HCT116 (cell line): ENCODE measurements at regions not wholly inside any gene's neighbourhood (a gene's known extent, or its start where the extent isn't known, plus 50 kb on each side); places are given as distances from the start of the nearest gene placed in this dataset.

Source experiments
- ATAC-seq: fragments of 200-7000 bp; cut with Tn5 transposase; 2 replicates; pipeline ENCODE4 v1.9.1; 2020; ENCODE audit warnings: mild to moderate bottlenecking, moderate library complexity
- BruUV-seq: library from RNA; stranded (reverse); fragments of 400-500 nt; replicated peaks from 2 replicates; lab custom pipeline; 2021; lab: Mats Ljungman, UMichigan
- CTCF ChIA-PET: fragments of 300-600 bp; sonication (Branson Sonifier 250); formaldehyde crosslinking; loops from one replicate; lab custom pipeline; 2021; ENCODE audit warnings: antibody characterized with exemption; lab: Charles Lee
- POLR2A ChIA-PET: fragments of 300-600, 350-600 bp; sonication (Branson Sonifier 250); formaldehyde crosslinking; loops from one replicate; lab custom pipeline; 2021; ENCODE audit warnings: antibody characterized with exemption; lab: Charles Lee
- RAD21 ChIA-PET, 2 experiments: fragments of 300-600 bp; sonication (Branson Sonifier 250); formaldehyde crosslinking; loops; one replicate each; lab custom pipeline; 2023; ENCODE audit warnings: low total read pairs in 2 of 2; ENCODE audit not compliant: uncharacterized antibody in 2 of 2, unreplicated experiment in 2 of 2, low non-redundant PET in 1 of 2; lab: Charles Lee
- DNase-seq: peaks from one replicate; pipeline ENCODE4 v3.0.0-alpha.2; 2010; ENCODE audit warnings: low read depth, low spot score
- H2AFZ ChIP-seq: fragments of 200-600 bp; shearing (Covaris generic), sonication (generic); 2 replicates; pipeline ENCODE4 v1.6.1; 2017; ENCODE audit warnings: low read depth, mixed run types, mixed read lengths, antibody characterized with exemption, low read length; ENCODE audit not compliant: poor library complexity, severe bottlenecking
- H3K27ac ChIP-seq: 2 replicates; pipeline ENCODE4 v1.5.1; 2012; ENCODE audit warnings: low read depth, low read length
- H3K27me3 ChIP-seq: fragments of 200-600 bp; sonication (generic); 2 replicates; pipeline ENCODE4 v1.6.1; 2016; ENCODE audit warnings: mixed run types, low read length, mixed read lengths; ENCODE audit not compliant: insufficient read depth
- H3K36me3 ChIP-seq, 2 experiments: fragments of 200-500 bp in 1 of 2; fragments of 200-600 bp in 1 of 2; sonication (Bioruptor generic) in 1 of 2; sonication (generic) in 1 of 2; 2 replicates each; pipeline versions ENCODE4 v1.5.1 to v1.6.1; 2014 to 2016; ENCODE audit warnings: low read length in 2 of 2, inconsistent platforms in 1 of 2, mixed read lengths in 1 of 2, mixed run types in 1 of 2; ENCODE audit not compliant: insufficient read depth in 2 of 2, control insufficient read depth in 1 of 2
- H3K4me1 ChIP-seq, 2 experiments: fragments of 200-600 bp in 1 of 2; sonication (generic) in 1 of 2; 2 replicates each; pipeline versions ENCODE4 v1.5.1 to v1.6.1; 2012 to 2017; ENCODE audit warnings: low read length in 2 of 2, inconsistent platforms in 1 of 2, mild to moderate bottlenecking in 1 of 2, mixed read lengths in 1 of 2, mixed run types in 1 of 2, moderate library complexity in 1 of 2; ENCODE audit not compliant: insufficient read depth in 2 of 2, control insufficient read depth in 1 of 2
- H3K4me2 ChIP-seq: fragments of 200-600 bp; sonication (generic); 2 replicates; pipeline ENCODE4 v1.6.1; 2017; ENCODE audit warnings: mixed run types, low read length, mixed read lengths
- H3K4me3 ChIP-seq, 2 experiments: fragments of 200-600 bp in 1 of 2; sonication (generic) in 1 of 2; replicated peaks in 1 of 2; 2 replicates each; pipeline ENCODE4 v1.5.1; 2011 to 2016; ENCODE audit warnings: low read length in 2 of 2, control low read depth in 1 of 2, low read depth in 1 of 2, mild to moderate bottlenecking in 1 of 2, mixed read lengths in 1 of 2, mixed run types in 1 of 2
- H3K79me2 ChIP-seq: fragments of 200-600 bp; sonication (generic); 2 replicates; pipeline ENCODE4 v1.6.1; 2017; ENCODE audit warnings: mild to moderate bottlenecking, mixed run types, low read length, moderate library complexity, mixed read lengths; ENCODE audit not compliant: insufficient read depth
- H3K9ac ChIP-seq: fragments of 200-600 bp; sonication (generic); 2 replicates; pipeline ENCODE4 v1.6.1; 2016; ENCODE audit warnings: low read length, mixed read lengths
- H3K9me2 ChIP-seq: fragments of 200-600 bp; sonication (generic), shearing (Covaris generic); 2 replicates; pipeline ENCODE4 v1.6.1; 2017; ENCODE audit warnings: mixed run types, mild to moderate bottlenecking, moderate library complexity; ENCODE audit not compliant: insufficient read depth
- H3K9me3 ChIP-seq, 2 experiments: fragments of 200-500 bp in 1 of 2; fragments of 200-600 bp in 1 of 2; sonication (Bioruptor generic) in 1 of 2; sonication (generic) in 1 of 2; 2 replicates each; pipeline ENCODE4 v1.6.1; 2014 to 2017; ENCODE audit warnings: low read length in 2 of 2, mixed read lengths in 2 of 2, inconsistent platforms in 1 of 2, low read depth in 1 of 2, mild to moderate bottlenecking in 1 of 2, mixed run types in 1 of 2, moderate library complexity in 1 of 2; ENCODE audit not compliant: control insufficient read depth in 1 of 2, insufficient read depth in 1 of 2
- H4K20me1 ChIP-seq: fragments of 200-600 bp; sonication (generic), shearing (Covaris generic); 2 replicates; pipeline ENCODE4 v1.6.1; 2017; ENCODE audit warnings: mixed run types, mild to moderate bottlenecking, moderate library complexity; ENCODE audit not compliant: insufficient read depth
- FOSL1 ChIP-seq: IDR thresholded peaks from 2 replicates; pipeline ENCODE4 v1.6.1; 2012; ENCODE audit warnings: low read depth
- POLR2A ChIP-seq: IDR thresholded peaks from 2 replicates; pipeline ENCODE4 v1.7.0; 2011; ENCODE audit warnings: borderline replicate concordance; ENCODE audit not compliant: insufficient read depth, insufficient read length; ENCODE audit errors: extremely low read depth
- RAD21 ChIP-seq: IDR thresholded peaks from 2 replicates; pipeline ENCODE4 v1.6.1; 2012; ENCODE audit warnings: low read depth, mild to moderate bottlenecking
- SRF ChIP-seq: IDR thresholded peaks from 2 replicates; pipeline ENCODE4 v1.6.1; 2012; ENCODE audit warnings: low read depth
- ZNF274 ChIP-seq: fragments of 200-500 bp; sonication (Bioruptor generic); IDR thresholded peaks from 2 replicates; pipeline ENCODE4 v1.6.1; 2014; ENCODE audit warnings: mild to moderate bottlenecking, low read depth, low read length, inconsistent platforms
- intact Hi-C: fragments of 100-400 bp; cut with micrococcal nuclease; formaldehyde crosslinking; loops from 2 replicates; pipeline ENCODE4 v1.10.0; 2022
- TF ChIP-seq, protein P1 (sequence below), 3 experiments: fragments of 200-600 bp in 1 of 3; sonication (generic) in 1 of 3; IDR thresholded peaks in 2 of 3; conservative IDR thresholded peaks in 1 of 3; 2 replicates each; pipeline ENCODE4 v1.5.1; 2012 to 2017; ENCODE audit warnings: low read depth in 2 of 3, low read length in 2 of 3, antibody characterized with exemption in 1 of 3, borderline replicate concordance in 1 of 3, control low read depth in 1 of 3, mild to moderate bottlenecking in 1 of 3, mixed read lengths in 1 of 3, mixed run types in 1 of 3, moderate library complexity in 1 of 3; ENCODE audit not compliant: insufficient read depth in 1 of 3

DNA sequence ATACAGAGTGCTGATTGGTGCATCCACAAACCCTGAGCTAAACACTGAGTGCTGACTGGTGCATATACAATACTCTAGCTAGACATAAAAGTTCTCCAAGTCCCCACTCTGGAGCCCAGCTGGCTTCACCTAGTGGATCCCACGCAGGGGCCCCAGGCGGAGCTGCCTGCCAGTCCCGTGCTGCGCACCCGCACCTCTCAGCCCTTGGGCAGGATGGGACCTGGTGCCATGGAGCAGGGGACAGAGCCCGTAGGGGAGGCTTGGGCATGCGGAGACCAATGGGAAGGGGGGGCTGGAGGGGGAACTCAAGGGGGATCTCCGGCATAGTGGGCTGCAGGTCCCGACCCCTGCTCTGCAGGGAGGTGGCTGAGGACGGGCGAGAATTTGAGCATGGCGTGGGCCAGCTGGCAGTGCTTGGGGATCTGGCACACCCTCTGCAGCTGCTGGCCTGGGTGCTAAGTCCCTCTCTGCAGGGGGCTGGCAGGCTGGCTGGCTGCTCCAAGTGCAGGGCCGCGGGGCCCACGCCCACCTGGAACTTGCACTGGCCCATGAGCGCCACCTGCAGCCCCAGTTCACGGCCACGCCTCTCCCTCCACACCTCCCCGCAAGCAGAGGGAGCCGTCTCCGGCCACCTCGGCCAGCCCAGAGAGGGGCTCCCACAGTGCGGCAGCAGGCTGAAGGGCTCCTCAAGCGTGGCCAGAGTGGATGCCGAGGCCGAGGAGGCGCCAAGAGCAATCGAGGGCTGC lies 104.9 kb downstream of the NTMT2 start:
- intact Hi-C loops = no loop called here
- ChIA-PET RAD21 (no interaction called here), POLR2A (no interaction called here)

More for the DNA sequence above, 104.9 kb downstream of the NTMT2 start:
- CTCF ChIA-PET = no interaction called here
- no peak overlapping the region for H3K27ac ChIP-seq
- no peak overlapping the region for H3K9ac ChIP-seq
- H3K36me3 ChIP-seq = no peaks in the 10 kb centered on the region
- H2AFZ ChIP-seq = no peak overlapping the region
- no peak for ATAC-seq
- no peak for DNase-seq
- no peak overlapping the region for H3K4me3 ChIP-seq
- TF ChIP-seq FOSL1 (no peak), ZNF274 (no peak), POLR2A (no peak), RAD21 (no peak), SRF (no peak)
- TF ChIP-seq, protein P1, sequence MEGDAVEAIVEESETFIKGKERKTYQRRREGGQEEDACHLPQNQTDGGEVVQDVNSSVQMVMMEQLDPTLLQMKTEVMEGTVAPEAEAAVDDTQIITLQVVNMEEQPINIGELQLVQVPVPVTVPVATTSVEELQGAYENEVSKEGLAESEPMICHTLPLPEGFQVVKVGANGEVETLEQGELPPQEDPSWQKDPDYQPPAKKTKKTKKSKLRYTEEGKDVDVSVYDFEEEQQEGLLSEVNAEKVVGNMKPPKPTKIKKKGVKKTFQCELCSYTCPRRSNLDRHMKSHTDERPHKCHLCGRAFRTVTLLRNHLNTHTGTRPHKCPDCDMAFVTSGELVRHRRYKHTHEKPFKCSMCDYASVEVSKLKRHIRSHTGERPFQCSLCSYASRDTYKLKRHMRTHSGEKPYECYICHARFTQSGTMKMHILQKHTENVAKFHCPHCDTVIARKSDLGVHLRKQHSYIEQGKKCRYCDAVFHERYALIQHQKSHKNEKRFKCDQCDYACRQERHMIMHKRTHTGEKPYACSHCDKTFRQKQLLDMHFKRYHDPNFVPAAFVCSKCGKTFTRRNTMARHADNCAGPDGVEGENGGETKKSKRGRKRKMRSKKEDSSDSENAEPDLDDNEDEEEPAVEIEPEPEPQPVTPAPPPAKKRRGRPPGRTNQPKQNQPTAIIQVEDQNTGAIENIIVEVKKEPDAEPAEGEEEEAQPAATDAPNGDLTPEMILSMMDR (IDR thresholded peaks at IDR 0.05 in 2 of 3, conservative IDR thresholded peaks at IDR 0.05 in 1 of 3; ENCODE audit: borderline replicate concordance in 1 of 3, insufficient read depth in 1 of 3, low read depth in 2 of 3, low read length in 2 of 3) = 0 out of 6 replicates have a peak, but pooled peaks of 2 of the 3 experiments have one; percentile 3 to 8
- TF ChIP-seq, all 23 proteins: peak for 1
- no peaks in the 10 kb centered on the region for H3K79me2 ChIP-seq
- no peaks in the 10 kb centered on the region for H3K9me2 ChIP-seq
- no peak overlapping the region for H3K4me2 ChIP-seq
- H3K4me1 ChIP-seq = no peaks in the 10 kb centered on the region
- no peaks in the 10 kb centered on the region for H4K20me1 ChIP-seq
- no peaks in the 10 kb centered on the region for H3K9me3 ChIP-seq
- no TSS peak for BruUV-seq
- no peaks in the 10 kb centered on the region for H3K27me3 ChIP-seq
